IPS-NIHi7 (cell line): ENCODE measurements at regions not wholly inside any gene's neighbourhood (a gene's known extent, or its start where the extent isn't known, plus 50 kb on each side); places are given as distances from the start of the nearest gene placed in this dataset.

Source experiments
- DNase-seq: peaks from one replicate; pipeline ENCODE4 v3.0.0; 2012; ENCODE audit warnings: mixed read lengths; ENCODE audit errors: extremely low spot score

GRCh38 chr11:22491555-22492225 is 133.9 kb downstream of the FANCF start:
- DNase-seq = peak; percentile 20

- DNase-seq = no peak
These were observed 142.0 kb downstream of the SLC17A6 start for GRCh38 chr11:22479971-22480720.

- no peak for DNase-seq
These were observed 141.0 kb downstream of the SLC17A6 start for GRCh38 chr11:22479208-22479607.

GRCh38 chr11:22478169-22478568 is 140.0 kb downstream of the SLC17A6 start:
- no peak for DNase-seq

DNA sequence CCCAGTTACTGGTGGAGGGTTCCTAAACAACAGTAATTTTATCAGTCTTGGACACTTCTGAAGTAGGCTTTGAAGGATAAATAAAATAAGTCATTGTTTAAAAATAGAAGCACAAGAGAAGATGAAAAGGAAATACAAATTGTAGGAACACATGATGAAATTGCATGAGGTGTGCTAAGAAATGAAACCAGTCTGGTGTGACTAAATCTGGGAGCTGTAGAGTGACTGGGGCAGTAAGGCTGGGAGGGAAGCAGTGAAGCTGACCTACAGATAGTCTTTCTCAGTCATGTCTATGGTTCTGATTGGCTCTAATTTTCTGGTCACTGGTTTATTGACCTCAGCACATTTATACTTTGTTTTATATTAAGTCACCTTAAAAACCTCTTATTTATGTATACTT is 139.1 kb downstream of the SLC17A6 start:
- DNase-seq = no peak

- no peak for DNase-seq
These were observed 138.4 kb downstream of the SLC17A6 start for GRCh38 chr11:22476589-22476988.

GRCh38 chr11:22474616-22475015 is 136.4 kb downstream of the SLC17A6 start:
- DNase-seq = no peak

DNA sequence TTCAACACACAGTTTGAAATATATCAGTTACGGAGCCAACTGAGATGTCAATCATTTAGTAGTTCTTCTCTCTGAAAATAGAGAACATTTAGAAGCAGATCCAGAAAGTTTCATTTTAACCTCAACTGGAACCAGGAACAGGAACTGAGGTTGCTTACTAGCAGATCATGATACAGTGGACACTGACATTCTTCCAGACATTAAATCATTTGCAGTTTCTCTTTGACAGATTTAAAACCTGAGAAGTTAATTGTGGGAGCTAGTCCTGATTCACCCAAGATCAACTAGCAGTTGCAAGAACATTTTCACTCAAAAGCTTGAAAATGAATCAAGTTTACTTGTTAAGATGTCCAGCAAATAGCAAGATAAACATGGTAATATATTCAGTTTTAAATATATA is 135.4 kb downstream of the SLC17A6 start:
- DNase-seq = no peak

- peak; percentile 15 for DNase-seq
These were observed 134.1 kb downstream of the SLC17A6 start for GRCh38 chr11:22472306-22472705.

DNA sequence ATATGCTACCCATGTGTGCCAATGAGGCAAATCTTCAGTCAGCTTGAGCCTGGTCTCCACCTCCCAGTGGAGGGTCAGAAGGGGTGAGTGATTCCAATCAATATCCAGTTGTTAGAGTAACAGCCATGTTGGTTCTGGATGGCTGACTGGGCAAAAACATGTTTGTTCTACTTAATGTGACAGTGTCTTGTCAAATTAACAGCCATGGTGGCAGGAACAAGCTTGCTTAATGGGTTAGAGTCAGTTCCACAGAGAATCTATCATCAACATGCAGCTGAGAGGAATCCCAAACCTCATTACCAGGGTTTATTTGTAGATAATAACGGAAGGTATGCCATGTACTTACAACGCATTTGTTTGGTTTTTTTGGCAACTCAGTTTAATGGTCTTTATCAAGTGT is 133.2 kb downstream of the SLC17A6 start:
- DNase-seq = no peak

- no peak for DNase-seq
These were observed 129.6 kb downstream of the SLC17A6 start for GRCh38 chr11:22467741-22468140.

GRCh38 chr11:22467248-22467647 is 129.1 kb downstream of the SLC17A6 start:
- no peak for DNase-seq

DNA sequence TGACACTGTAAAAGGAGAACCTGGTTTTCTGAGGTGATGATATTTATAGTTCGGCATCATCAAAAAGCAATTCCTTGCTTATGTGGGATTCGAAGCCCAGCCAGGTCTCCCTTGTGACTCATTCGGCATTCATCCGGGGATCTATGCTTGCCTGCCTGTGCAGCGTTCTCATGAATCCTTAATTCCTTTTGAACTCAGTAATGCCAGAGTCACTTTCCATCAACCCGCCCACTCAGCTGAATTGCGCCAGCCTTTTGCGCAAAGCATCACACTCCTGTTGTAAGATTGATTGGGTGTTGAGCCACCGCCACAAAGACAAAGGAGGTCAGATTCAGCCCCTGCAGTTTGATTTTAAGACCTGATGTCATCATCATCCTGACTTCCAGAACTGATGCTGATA is 128.6 kb downstream of the SLC17A6 start:
- peak; percentile 13 for DNase-seq

DNA sequence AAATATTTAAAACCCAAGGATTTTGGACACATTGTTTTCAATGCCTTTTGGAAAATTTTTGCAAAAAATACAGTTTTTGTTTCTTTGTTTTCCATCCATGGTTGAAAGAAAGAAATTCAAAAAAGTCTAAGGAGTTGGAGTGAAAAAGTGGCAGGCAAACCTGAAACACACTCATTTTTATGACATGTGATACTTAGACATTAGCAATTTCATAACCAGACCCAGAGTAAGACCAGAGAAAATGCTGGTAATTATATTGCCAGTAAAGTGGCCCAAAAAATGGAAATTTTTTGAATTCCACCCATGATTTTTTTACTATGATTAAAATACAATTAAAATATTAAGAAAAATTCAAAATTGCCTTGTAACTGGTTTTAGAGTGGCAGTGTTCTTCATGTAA is 128.2 kb downstream of the SLC17A6 start:
- no peak for DNase-seq

GRCh38 chr11:22465620-22466019 is 127.4 kb downstream of the SLC17A6 start:
- DNase-seq = no peak

DNA sequence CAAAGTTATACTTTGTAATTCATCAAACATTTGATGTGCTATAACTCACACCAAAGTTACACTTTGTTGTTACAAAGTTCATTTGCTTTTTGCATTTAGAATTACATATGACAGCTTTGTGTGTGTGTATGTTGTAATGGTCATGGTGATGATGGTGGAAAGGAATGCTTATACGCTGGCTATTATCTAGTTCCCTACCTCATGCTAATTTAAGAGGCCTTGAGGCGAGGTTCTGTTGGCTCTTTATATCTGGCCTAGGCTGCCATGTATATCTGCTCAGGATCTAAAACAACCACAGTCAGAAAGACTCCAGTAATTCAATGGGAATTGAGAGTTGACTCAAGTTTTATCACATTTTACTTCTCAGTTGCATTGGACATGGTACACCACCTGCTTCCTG is 123.4 kb downstream of the SLC17A6 start:
- DNase-seq = no peak

DNA sequence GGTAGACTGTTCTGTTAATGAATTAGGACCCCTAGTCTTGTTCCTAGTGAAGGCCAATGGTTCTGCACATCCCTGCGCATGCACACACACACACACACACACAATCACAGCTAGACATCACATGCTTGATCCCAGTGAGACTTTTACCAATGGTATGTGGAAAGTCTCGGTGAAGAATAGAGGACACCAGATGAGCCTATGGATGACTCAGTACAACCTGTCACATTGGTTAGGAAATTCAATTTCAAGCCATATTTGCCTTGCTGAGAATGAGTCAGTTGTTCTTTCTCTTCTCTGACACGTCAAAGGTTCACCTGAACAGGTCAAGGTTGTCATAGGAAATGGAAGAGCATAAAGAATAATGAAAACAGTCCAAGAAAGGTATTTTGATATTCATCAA is 122.0 kb downstream of the SLC17A6 start:
- DNase-seq = no peak

DNA sequence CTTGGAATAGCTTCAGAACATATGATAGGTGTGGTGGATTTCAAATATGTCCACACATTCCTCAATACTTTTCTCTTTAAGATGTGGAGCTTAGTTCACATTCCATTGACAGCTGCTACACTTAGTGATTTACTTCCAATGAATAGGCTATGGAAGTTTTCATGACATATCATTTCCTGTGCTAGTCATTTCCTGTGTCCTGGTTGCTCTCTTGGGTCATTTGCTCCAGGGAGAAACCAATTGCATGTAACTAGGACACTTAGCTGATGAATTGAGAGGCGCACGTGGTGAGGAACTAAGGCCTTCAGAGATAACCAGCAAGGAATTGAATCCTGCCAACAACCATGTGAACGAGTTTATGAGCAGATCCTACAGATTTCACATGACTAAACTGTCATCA is 120.9 kb downstream of the SLC17A6 start:
- no peak for DNase-seq

- no peak for DNase-seq
These were observed 120.0 kb downstream of the SLC17A6 start for GRCh38 chr11:22458161-22458560.

GRCh38 chr11:22456993-22457762 is 119.0 kb downstream of the SLC17A6 start:
- DNase-seq = no peak

DNA sequence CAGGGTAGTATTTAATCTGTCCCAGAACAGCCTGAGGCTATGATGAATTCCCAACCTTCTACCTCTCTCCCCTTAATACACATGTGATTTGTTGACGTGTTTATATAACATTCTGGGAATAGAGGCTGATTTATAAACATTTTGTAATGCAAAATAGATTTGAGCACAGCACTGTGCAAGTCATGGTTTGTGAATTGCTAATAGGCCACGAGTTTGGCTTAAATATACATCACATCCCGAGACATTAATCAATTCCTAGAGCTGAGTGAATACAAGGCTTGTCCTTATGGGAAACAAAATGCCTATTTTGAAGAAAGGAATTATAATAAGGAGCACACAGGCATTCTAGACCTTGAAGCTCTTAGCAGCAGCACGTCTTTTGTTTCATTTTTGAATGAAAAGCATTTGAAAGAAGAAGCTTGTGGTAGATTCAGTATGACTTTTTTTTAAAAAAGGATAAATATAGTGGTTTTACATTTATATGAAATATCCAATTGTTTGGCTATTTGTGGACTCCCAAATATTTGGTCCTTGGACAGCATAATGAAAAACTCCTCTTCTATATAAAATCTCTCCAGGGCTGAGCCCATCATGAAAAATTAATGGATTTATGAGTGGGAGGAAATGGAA is 116.4 kb downstream of the SLC17A6 start:
- DNase-seq = no peak

DNA sequence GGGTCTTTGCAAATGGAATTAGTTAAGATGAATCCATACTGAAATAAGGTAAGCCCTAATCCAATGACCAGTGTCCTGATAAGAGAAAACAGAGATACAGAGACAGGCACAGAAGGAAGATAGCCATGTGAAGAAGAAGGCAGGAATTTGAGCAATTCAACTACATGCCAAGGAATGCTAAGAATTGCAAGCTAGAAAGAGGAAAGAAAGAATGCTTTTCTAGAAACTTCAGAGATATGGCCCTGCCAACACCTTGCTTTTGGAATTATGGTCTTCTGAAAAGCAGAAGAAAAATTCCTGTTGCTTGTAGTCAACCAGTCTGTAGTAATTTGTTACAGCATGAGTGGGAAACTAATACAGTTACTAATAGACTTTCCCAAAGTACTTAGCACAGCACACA is 111.3 kb downstream of the SLC17A6 start:
- DNase-seq = no peak
